Cardiac fibroblast (primary cell): ENCODE measurements at regions not wholly inside any gene's neighbourhood (a gene's known extent, or its start where the extent isn't known, plus 50 kb on each side); places are given as distances from the start of the nearest gene placed in this dataset.

Experiments used
- DNase-seq, 2 donors: peaks; one replicate each; pipeline versions ENCODE4 v3.0.0 to v3.0.0-alpha.2; 2010; ENCODE audit warnings: low read depth in 2 of 2
- H3K4me3 ChIP-seq, 2 donors: replicated peaks in 1 of 2; 1 replicate in 1 of 2; 2 replicates in 1 of 2; pipeline ENCODE4 v1.5.1; 2011; ENCODE audit warnings: low read depth in 2 of 2, low read length in 2 of 2, mild to moderate bottlenecking in 2 of 2, moderate library complexity in 1 of 2
- CTCF ChIP-seq: IDR thresholded peaks from one replicate; pipeline ENCODE4 v1.5.1; 2011; ENCODE audit warnings: low read depth, mild to moderate bottlenecking, low read length, inconsistent platforms

GRCh38 chr5:101574017-101574416 lies 670.9 kb upstream of the ST8SIA4 start:
- no peak for DNase-seq
- no peak for TF ChIP-seq CTCF

GRCh38 chr5:101561018-101561417 lies 657.9 kb upstream of the ST8SIA4 start:
- no peak for DNase-seq
- no peak for TF ChIP-seq CTCF
- no peak overlapping the region for H3K4me3 ChIP-seq

More at GRCh38 chr5:101574017-101574416, 670.9 kb upstream of the ST8SIA4 start:
- no peak overlapping the region for H3K4me3 ChIP-seq

DNA sequence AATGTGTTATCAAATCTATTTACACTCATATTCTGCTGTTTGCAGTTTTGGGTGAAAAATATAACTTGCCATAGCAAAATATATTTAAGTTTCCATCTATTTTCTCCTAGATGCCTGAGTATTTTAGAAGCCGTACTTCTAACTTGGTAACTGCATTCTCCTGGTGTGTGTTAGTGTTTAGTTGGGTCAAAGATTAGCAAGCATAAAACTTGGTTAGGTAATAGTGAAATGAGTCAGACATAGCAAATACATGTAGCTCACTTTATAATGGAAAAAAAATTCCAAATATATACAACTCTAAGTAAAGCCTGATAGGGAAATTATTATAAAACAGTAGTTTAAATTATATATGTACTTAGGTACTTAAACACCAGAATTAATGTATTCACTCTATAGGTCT lies 640.7 kb upstream of the ST8SIA4 start:
- no peak for TF ChIP-seq CTCF
- H3K4me3 ChIP-seq = no peak overlapping the region
- DNase-seq = no peak

GRCh38 chr5:101539315-101539714 lies 636.2 kb upstream of the ST8SIA4 start:
- TF ChIP-seq CTCF = no peak
- DNase-seq = no peak
- H3K4me3 ChIP-seq = no peak overlapping the region

DNA sequence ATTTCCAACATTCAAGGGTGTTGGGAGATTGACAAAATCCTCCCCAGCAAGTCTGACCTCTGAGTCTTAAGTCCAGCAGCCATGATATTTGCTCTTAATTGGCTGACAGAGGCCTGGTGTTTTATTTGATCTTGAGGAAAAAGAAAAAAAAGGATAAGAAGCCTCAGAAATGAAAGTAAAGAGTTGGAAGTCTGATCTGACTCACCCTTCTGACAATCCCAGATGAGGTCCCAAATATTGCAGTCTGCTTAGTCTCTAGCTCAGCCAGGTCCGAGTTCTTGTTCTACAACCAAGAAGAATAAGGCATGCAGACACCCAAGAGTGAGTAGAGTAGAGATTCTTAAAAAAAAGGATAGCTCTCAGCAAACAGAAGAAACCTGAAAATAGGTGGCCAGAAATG lies 632.5 kb upstream of the ST8SIA4 start:
- no peak for TF ChIP-seq CTCF
- no peak overlapping the region for H3K4me3 ChIP-seq
- DNase-seq = no peak

DNA sequence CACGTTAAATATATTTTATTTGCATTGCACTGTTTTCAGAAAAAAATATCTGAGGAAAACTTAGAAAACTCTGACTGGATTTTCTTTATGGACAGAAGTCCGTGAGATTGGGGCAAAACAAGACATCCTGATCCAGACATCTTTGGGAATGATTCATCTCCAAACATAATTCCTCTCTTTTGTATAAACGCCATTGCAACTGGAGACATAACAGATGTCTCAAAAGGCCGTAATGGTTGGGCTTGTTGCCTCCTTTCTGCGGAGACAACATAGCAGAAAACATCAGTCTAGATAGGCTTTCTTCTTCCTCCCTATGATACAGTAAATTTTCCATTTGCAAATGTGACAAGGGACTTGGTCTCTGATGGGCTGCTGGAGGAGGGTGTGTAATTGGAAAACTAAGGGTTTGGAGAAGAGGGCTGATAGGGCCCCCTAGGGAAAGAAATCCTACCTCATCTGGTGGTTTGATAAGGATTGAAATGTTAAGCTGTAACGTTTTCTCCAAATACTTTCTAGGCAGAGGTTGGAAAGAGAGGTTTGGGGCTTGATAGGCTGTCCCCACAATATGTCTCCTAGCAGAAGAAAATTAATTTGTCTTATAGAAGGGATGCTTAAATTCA lies 631.5 kb upstream of the ST8SIA4 start:
- no peak for DNase-seq
- TF ChIP-seq CTCF = no peak
- H3K4me3 ChIP-seq = no peak overlapping the region

GRCh38 chr5:101532430-101532829 lies 629.3 kb upstream of the ST8SIA4 start:
- no peak for TF ChIP-seq CTCF
- H3K4me3 ChIP-seq = no peak overlapping the region
- no peak for DNase-seq
